AG08395 (cell line): ENCODE measurements at regions not wholly inside any gene's neighbourhood (a gene's known extent, or its start where the extent isn't known, plus 50 kb on each side); places are given as distances from the start of the nearest gene placed in this dataset.
"Not testable (repeated sequence)": the region's sequence is repeated elsewhere in the genome, so short reads cannot be mapped to it uniquely, and the experiment has no call there.

Experiments used
- DNase-seq: peaks from one replicate; pipeline ENCODE4 v3.0.0; 2012; ENCODE audit warnings: mixed read lengths, low spot score

DNA sequence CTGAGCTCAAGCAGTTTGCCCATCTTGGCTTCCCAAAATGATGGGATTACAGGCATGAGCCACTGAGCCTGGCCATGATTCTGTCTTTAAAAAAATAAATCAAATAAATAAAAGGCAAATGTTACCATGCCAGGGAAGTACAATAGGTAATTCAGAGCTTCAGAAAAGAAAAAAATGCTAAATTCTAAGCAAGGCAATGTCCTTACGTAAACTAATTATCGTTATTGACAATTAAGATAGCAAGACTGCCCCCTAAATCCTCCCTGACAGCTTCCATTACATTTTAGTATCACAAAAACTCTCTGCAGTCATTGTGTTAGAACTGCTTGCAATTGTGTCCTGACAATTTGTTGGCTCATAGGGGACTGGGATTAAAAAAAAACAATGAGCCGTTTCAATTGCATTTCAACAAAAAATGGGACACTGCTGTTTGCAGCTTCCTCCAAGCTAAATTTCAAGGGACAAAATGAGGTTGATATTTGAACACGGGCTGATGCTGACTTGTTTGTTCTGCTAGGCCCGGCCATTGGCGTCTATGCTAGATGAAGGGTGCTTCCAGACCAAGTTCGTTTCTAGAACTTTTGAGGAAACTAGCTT lies 88.9 kb downstream of the MOGAT1 start:
- no peak for DNase-seq

GRCh38 chr2:222761888-222762287 lies 90.4 kb downstream of the MOGAT1 start:
- no peak for DNase-seq

DNA sequence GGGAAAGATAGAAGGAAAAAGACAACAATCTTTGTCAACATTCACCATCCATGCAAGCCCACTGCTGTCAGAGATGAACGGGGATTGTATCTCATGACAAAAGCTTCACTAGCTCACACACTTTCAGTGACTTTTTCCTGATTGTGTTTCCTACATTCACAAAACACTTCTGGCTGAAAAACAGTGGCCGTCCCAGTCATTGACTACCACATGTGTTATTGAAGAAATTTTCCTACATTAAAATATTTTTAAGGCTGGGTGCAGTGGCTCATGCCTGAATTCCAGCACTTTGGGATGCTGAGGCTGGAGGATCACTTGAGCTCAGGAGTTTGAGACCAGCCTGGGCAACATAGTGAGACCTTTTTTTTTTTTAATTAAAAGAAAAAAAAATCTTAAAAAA lies 90.9 kb downstream of the MOGAT1 start:
- DNase-seq, result no peak

DNA sequence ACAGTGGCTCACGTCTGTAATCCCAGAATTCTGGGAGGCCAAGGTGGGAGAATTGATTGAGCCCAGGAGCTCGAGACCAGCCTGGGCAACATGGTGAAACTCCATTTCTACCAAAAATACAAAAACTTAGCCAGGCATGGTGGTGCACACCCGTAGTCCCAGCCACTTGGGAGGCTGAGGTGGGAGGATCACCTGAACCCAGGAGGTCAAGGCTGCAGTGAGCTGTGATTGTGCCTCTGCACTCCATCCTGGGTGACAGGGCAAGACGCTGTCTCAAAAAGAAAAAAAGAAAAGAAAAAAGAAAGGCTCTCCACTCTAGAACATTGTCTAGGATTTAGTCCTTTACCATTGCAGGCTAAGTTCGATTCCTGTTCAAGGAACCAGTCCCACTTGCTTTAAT lies 94.4 kb downstream of the MOGAT1 start:
- not testable (repeated sequence) for DNase-seq

DNA sequence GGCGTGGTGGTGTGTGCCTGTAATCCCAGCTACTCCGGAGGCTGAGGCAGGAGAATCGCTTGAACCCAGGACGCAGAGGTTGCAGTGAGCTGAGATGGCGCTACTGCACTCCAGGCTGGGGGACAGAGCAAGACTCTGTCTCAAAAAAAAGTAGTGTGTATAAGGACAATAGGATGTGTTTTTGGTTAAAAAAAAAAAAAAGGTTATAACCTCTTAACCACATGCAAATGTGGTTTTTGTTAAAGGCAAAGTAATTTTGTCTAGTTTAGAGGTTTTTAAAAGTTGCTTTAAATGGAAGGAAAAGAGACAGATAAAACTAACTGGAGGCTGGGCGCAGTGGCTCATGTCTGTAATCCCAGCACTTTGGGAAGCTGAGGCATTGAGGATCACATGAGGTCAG lies 92.8 kb upstream of the ACSL3 start:
- DNase-seq, result not testable (repeated sequence)

GRCh38 chr2:222769446-222769845 lies 91.4 kb upstream of the ACSL3 start:
- DNase-seq, result no peak

DNA sequence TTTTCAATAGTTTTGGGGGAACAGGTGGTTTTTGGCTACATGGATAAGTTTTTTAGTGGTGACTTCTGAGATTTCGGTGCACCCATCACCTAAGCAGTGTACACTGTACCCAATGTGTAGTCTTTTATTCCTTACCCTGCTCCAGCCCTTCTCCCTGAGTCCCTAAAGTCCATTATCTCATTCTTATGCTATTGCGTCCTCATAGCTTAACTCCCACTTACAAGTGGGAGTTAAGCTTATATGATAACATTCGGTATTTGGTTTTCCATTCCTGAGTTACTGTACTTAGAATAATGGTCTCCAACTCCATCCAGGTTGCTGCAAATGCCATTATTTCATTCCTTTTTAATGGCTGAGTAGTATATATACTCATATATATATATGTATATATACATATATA lies 90.9 kb upstream of the ACSL3 start:
- no peak for DNase-seq

GRCh38 chr2:222771832-222772231 lies 89.0 kb upstream of the ACSL3 start:
- no peak for DNase-seq

GRCh38 chr2:222774941-222775340 lies 85.9 kb upstream of the ACSL3 start:
- DNase-seq, result no peak

DNA sequence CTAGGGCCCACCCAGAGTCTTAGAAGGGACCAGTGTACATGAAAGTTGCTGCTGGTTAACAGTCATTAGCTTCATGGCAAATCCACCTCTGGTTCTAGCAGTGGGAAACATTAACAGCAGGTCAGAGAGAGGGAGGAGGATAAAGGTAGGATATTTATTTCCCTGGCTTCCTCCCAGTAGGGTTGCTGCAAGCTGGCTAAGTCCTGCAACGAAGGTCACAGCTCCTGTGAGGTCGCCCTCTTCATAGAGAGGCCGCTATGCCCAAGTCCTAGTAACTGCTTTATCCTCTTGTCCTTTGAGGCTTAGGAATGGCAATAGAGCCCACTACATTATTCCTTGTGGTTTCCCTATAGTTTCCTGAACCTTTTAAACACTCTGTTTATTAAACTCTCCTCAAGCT lies 84.0 kb upstream of the ACSL3 start:
- DNase-seq, result no peak

DNA sequence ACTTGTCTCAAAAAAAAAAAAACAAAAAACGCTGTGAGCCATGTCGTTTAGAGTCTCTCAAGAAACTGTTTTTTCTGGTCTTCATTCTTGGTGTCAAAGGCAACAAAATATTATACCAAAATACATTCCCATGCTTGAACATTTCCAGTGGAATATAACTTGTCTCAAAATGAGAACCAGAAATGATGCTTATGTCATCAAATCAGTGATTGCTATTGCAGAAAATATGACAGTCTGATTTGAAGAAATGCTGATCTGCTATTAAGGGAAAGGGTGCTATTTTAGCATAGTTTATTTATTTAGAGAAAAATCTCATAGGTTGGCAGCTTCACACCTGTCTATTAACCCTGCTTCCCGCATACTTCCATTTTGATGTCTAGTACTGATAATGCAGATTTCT lies 82.4 kb upstream of the ACSL3 start:
- DNase-seq, result no peak

DNA sequence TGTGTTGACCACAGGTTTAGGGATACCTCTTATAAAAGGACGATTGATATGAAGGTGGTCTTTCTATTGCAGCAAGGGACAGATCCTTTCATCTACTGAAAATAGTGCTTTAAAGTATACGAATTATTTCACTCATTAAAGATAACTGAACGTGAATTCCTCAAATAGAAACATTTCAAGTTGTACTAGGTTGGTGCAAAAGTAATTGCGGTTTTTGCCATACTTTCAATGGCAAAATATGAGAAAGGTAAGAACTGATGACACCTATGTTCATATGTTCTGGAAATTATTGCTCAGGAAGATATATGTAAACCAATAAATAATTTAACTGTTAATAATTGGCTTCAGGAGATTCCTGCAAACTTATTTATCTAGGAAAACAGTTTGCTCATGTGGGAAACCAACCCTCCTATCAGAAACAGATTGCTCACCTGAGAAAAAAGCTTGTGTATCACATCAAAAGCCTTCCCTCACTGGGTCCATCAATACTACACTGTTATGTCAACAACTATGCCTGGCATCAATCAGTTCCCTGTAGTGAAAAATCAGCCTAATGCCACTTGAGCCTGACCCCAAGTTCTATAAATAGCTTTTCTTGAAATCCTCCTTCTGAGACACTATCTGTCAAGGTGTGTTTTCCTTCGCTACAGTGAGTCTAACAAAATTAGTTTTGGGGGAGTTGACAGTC lies 81.5 kb upstream of the ACSL3 start:
- DNase-seq, result no peak

DNA sequence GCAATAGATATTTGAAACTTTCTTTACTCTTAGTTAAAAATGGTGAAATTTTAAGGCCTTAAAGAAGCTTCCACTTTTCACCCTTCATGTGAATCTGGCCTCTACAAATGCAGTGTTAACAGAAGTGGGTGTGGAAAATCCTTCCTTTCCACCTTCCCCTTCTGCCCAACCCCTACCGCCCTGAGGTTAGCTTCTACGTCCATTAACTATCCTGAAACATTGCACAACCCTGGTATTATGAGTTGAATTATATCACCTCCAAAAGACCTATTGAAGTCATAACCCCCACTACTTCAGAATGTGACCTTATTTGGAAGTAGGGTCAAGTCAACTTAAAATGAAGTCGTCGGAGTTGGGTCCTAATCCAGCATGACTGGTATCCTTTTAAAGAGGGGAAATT lies 80.8 kb upstream of the ACSL3 start:
- DNase-seq, result no peak

- DNase-seq, result no peak
Measured at GRCh38 chr2:222782201-222782730, 78.6 kb upstream of the ACSL3 start.

DNA sequence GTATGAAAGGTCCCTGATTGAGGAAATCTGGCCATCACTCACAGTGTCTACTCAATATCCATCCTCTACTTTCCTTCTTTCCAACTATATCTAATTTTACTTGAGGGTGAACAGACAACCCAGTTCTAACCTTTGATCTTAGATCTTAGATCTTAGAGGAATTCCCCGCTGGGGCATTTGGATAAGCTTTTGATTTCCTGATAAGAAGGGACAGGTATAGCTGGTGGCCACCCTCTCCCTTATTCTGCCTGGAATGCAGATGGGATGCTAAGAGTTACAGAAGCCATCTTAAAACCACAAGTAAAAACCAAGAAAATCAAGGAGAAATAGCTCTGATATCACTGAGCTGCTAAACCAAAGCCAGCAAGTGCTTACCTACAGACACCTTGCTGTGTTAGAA lies 77.2 kb upstream of the ACSL3 start:
- DNase-seq, result no peak

DNA sequence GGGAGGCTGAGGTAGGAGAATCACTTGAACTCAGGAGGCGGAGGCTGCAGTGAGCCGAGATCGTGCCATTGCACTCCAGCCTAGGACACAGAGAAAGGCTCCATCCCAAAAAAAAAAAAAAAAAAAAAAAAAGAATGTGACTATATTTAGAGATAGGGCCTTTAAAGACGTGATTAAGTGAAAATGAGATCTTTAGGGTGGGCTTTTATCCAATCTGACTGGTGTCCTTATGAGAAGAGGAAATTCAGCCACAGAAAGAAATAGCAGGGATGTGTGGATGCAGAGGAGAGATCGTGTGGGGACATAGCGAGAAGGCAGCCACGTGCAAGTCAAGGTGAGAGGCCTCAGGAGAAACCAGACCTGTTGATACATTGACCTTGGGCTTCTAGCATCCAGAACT lies 69.9 kb upstream of the ACSL3 start:
- DNase-seq, result no peak

DNA sequence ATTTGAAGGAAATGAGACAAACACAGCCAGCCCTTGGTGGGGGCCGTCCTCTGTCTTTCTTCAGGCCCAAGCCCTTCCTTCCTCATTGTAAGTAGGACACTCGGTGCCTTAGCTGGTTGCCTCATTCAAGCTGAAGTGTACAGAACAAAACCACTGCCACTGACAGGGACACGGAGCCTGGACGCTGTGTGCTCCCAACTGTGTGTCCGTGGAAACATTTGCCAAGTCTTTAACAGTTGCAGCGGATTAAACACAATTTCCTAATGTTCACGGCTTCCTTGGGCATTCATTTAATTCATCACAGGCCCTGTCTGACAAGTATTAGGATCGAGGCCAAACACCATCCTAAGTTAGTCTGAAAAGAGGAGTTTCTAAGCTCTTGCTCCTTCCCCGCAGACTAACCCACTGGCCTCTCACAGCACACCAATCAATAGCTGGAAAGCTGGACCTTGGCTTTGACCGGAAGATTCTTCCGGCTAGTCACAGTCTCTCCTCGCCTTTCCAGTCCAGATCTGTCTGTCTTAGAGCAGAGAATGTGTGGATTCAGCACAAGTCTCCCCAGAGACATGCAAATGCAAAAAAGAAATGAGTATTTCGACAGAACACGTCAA lies 68.7 kb upstream of the ACSL3 start:
- DNase-seq, result no peak

DNA sequence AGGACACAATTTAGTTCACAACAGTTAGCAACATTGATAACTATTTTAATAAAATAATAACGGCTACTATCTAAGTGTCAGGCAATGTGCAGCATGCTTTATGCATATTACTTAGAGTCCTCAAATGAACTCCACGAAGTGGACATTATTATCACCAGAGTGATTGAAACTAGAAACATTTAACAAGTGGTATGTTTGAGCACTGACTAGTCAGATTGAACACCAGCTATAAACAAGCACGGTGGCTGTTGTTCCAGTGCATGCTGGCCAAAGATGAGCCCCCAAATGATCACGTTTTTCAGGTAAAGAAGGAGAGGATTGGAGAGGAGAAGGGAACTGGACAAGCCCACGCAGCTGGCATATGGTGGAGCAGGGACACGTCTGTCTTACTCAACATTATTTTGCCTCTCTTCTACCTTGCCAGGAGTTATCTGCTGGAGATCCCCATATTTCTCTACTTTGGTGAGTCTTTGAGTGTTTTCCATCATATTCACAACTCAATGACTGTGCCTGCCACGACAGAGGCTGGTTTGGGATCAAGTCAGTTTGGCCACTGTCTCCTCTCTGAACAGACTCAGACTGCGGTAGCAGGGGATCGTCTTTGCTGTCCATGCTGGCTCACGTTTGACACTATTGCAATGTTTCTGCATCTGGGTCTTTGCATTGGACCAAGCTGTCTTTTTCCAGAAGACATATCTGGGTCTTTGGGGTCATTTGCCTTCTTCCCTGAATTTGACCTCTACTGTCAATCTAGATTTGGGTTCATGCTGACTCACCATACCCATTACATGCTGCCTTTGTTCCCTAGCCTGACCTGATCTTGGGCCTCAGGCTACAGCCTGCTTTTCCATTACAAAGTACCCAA lies 66.0 kb upstream of the ACSL3 start:
- DNase-seq, result no peak

DNA sequence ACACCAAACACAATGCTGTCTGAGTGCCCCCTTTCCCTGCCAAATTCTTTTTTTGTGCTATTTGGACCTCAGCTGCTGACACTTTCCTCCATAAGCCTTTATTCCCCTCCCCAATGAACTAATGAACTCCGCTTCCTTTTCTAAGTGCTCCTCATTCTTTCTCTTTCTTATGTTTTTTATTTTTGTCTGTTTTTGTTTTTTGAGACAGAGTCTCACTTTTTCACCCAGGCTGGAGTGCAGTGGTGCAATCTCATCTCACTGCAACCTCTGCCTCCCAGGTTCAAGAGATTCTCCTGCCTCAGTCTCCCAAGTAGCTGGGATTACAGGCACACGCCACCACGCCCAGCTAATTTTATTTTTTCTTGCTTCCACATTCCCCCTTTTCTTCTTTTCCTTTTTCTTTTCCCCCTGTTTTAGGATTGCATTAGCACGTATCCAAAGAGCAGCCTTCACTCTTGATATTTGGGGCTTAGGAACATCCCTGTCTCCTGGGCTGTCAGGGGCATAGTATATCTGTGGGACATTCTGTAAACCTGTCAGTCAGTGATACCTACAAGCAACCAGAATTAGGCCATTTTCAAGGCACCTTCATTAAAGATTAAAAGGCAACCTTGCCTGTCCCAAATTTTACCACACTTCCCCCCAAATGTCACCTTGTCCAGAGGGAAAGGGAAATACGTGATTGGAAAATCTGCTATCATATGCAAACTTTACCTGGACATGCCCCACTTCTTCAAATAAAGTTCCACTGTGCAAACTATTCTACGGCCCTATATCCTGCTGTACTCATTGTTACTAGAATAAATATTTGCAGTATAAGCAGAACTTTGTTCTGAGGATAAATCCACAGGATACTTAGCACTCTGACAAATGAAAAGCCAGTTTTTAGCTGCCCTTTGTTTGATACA lies 65.1 kb upstream of the ACSL3 start:
- DNase-seq, result no peak

GRCh38 chr2:222796413-222797103 lies 64.3 kb upstream of the ACSL3 start:
- DNase-seq, result no peak

DNA sequence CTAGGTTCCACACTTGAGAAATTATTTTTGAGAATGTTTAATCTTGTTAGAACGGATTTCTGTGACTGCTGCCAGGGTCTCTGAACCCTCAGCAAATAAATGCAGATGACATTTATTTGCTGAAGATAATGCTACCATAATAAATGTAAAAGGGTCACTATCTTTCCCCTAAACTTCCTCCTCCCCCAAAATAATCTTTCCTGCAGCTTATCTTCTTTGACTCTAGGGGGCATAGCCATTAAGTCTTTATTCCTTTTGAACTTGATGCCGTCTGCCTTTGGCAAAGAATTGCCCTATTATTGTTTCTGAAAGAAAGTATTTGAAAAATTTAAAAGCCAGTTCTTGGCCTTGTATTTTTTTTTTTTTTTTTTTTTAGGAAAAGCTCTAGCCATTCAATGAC lies 63.6 kb upstream of the ACSL3 start:
- DNase-seq, result peak; percentile 61
